ENCODE measurements at regions not wholly inside any gene's neighbourhood (a gene's known extent, or its start where the extent isn't known, plus 50 kb on each side); places are given as distances from the start of the nearest gene placed in this dataset.

- no peak for TF ChIP-seq POLR2AphosphoS5 (IDR thresholded peaks at IDR 0.05; ENCODE audit: low read depth)
- no peak for TF ChIP-seq CTCF (IDR thresholded peaks at IDR 0.05; ENCODE audit: insufficient read depth, low read length)
- no peak for TF ChIP-seq REST (IDR thresholded peaks at IDR 0.05; ENCODE audit: insufficient replicate concordance, low read depth)
- TF ChIP-seq GABPA (IDR thresholded peaks at IDR 0.05; ENCODE audit: low read depth), result no peak
Measured at GRCh38 chr19:32181216-32181920, 164.0 kb upstream of the ZNF507 start.

Data from HL-60 (cell line).